A549 (cell line): ENCODE measurements at regions not wholly inside any gene's neighbourhood (a gene's known extent, or its start where the extent isn't known, plus 50 kb on each side); places are given as distances from the start of the nearest gene placed in this dataset.

Experiments
- ATAC-seq, 2 experiments: fragments of 200-7000 bp in 1 of 2; fragments of >200 bp in 1 of 2; cut with Nextera tagmentation in 1 of 2; cut with Tn5 transposase in 1 of 2; 3 replicates each; pipeline versions ENCODE4 v1.8.0 to v1.9.1; 2018 to 2020; ENCODE audit warnings: mild to moderate bottlenecking in 1 of 2, moderate library complexity in 1 of 2
- CTCF ChIA-PET: fragments of 300-600 bp; sonication (Branson Sonifier 250); formaldehyde crosslinking; extraction: SDS; loops from one replicate; lab custom pipeline; 2021; ENCODE audit warnings: antibody characterized with exemption, inconsistent platforms; lab: Yijun Ruan, JAX
- POLR2A ChIA-PET: fragments of 350-600 bp; formaldehyde crosslinking; extraction: SDS; loops from one replicate; lab custom pipeline; 2021; ENCODE audit warnings: antibody characterized with exemption, inconsistent platforms; lab: Yijun Ruan, JAX
- DNase-seq, 2 experiments: peaks; one replicate each; pipeline versions ENCODE4 v3.0.0 to v3.0.0-alpha.2; 2011 to 2016; ENCODE audit warnings: low read depth in 1 of 2, low spot score in 1 of 2
- FAIRE-seq: peaks from 2 replicates; lab custom pipeline; 2011; peaks lifted over from hg19 to GRCh38; lab: Jason Lieb, UNC
- H3K27ac ChIP-seq, 2 experiments: fragments of >200 bp; sonication (Bioruptor Twin); formaldehyde crosslinking; 3 replicates each; pipeline ENCODE4 v1.5.1; 2016 to 2017
- H3K4me1 ChIP-seq: fragments of >200 bp; sonication (Bioruptor Twin); formaldehyde crosslinking; 3 replicates; pipeline ENCODE4 v1.6.1; 2016
- H3K4me2 ChIP-seq: fragments of >200 bp; sonication (Bioruptor Twin); formaldehyde crosslinking; 3 replicates; pipeline ENCODE4 v1.6.1; 2016
- H3K4me3 ChIP-seq: fragments of >200 bp; sonication (Bioruptor Twin); formaldehyde crosslinking; 3 replicates; pipeline ENCODE4 v1.5.1; 2016
- H3K9me3 ChIP-seq: fragments of >200 bp; sonication (Bioruptor Twin); formaldehyde crosslinking; 3 replicates; pipeline ENCODE4 v1.6.1; 2016
- BHLHE40 ChIP-seq: IDR thresholded peaks from 2 replicates; pipeline ENCODE4 v1.6.1; 2012; ENCODE audit warnings: low read depth, low read length, inconsistent platforms
- CBX2 ChIP-seq: fragments of 200-600 bp; sonication (generic); IDR thresholded peaks from 2 replicates; pipeline ENCODE4 v1.6.1; 2016; ENCODE audit warnings: low read depth, mild to moderate bottlenecking, borderline replicate concordance
- CHD4 ChIP-seq: fragments of 200-600 bp; sonication (generic); IDR thresholded peaks from 2 replicates; pipeline ENCODE4 v1.6.1; 2016; ENCODE audit warnings: antibody characterized with exemption, mild to moderate bottlenecking, borderline replicate concordance
- EHF ChIP-seq: fragments of 250-450 bp; sonication (Bioruptor Pico); IDR thresholded peaks from 2 replicates; pipeline ENCODE4 v1.5.0; 2020; ENCODE audit warnings: mild to moderate bottlenecking
- ESRRA ChIP-seq: fragments of 150-350 bp; IDR thresholded peaks from 2 replicates; pipeline ENCODE4 v1.6.1; 2014; ENCODE audit warnings: mild to moderate bottlenecking, low read length, borderline replicate concordance
- FOSB ChIP-seq: fragments of 250-450 bp; sonication (Bioruptor Pico); IDR thresholded peaks from 2 replicates; pipeline ENCODE4 v1.5.0; 2020; ENCODE audit warnings: mild to moderate bottlenecking, moderate library complexity
- HDAC2 ChIP-seq: fragments of 200-600 bp; sonication (generic); IDR thresholded peaks from 2 replicates; pipeline ENCODE4 v1.6.1; 2016
- KDM5A ChIP-seq: fragments of 200-600 bp; sonication (generic); IDR thresholded peaks from 2 replicates; pipeline ENCODE4 v1.6.1; 2016; ENCODE audit warnings: antibody characterized with exemption, mild to moderate bottlenecking
- MAFK ChIP-seq: fragments of 450-650 bp; IDR thresholded peaks from 2 replicates; pipeline ENCODE4 v1.6.1; 2014; ENCODE audit not compliant: partially characterized antibody
- NPAS2 ChIP-seq: fragments of 250-450 bp; sonication (Bioruptor Pico); IDR thresholded peaks from 2 replicates; pipeline ENCODE4 v1.8.0; 2022; ENCODE audit warnings: mild to moderate bottlenecking, moderate library complexity, borderline replicate concordance
- NR3C1 ChIP-seq: fragments of >200 bp; sonication (Bioruptor Twin); formaldehyde crosslinking; IDR thresholded peaks from 3 replicates; pipeline ENCODE4 v1.6.1; 2017
- PHF8 ChIP-seq: fragments of 200-600 bp; sonication (generic); IDR thresholded peaks from 2 replicates; pipeline ENCODE4 v1.6.1; 2016; ENCODE audit warnings: low read depth, mild to moderate bottlenecking, antibody characterized with exemption, moderate library complexity, borderline replicate concordance
- RARB ChIP-seq: fragments of 250-450 bp; sonication (Bioruptor Pico); IDR thresholded peaks from 2 replicates; pipeline ENCODE4 v1.8.0; 2021; ENCODE audit warnings: mild to moderate bottlenecking, moderate library complexity
- RNF2 ChIP-seq: fragments of 200-600 bp; sonication (generic); IDR thresholded peaks from 2 replicates; pipeline ENCODE4 v1.6.1; 2016; ENCODE audit warnings: low read depth, mild to moderate bottlenecking, antibody characterized with exemption, moderate library complexity, borderline replicate concordance
- SREBF2 ChIP-seq: fragments of 450-650 bp; IDR thresholded peaks from 2 replicates; pipeline ENCODE4 v1.6.1; 2014; ENCODE audit warnings: mild to moderate bottlenecking, moderate library complexity
- TP53 ChIP-seq: fragments of 250-450 bp; sonication (Bioruptor Pico); IDR thresholded peaks from 2 replicates; pipeline ENCODE4 v1.5.0; 2021; ENCODE audit warnings: mild to moderate bottlenecking, moderate library complexity
- ZFP36 ChIP-seq: fragments of 450-650 bp; IDR thresholded peaks from 2 replicates; pipeline ENCODE4 v1.6.1; 2014; ENCODE audit warnings: borderline replicate concordance; ENCODE audit not compliant: partially characterized antibody
- WGBS: methylation state at CpG from one replicate; pipeline ENCODE4 v1.1.6; 2017; ENCODE audit errors: missing lambda C conversion rate; 5-methylcytosine and 5-hydroxymethylcytosine counted together
- TF ChIP-seq, protein P1 (sequence below): IDR thresholded peaks from 2 replicates; pipeline ENCODE4 v1.6.1; 2012; ENCODE audit warnings: low read depth, borderline replicate concordance
- TF ChIP-seq, protein P2 (sequence below): fragments of 250-450 bp; sonication (Bioruptor Pico); IDR thresholded peaks from 2 replicates; pipeline ENCODE4 v1.5.0; 2020; ENCODE audit warnings: low read depth, mild to moderate bottlenecking, moderate library complexity
- TF ChIP-seq, protein P3 (sequence below): fragments of 450-650 bp; IDR thresholded peaks from 2 replicates; pipeline ENCODE4 v1.6.1; 2014; ENCODE audit warnings: antibody characterized with exemption
- TF ChIP-seq, protein P4 (sequence below): IDR thresholded peaks from 2 replicates; pipeline ENCODE4 v1.6.1; 2012
- TF ChIP-seq, protein P5 (sequence below): fragments of >200 bp; sonication (Bioruptor Twin); formaldehyde crosslinking; IDR thresholded peaks from 3 replicates; pipeline ENCODE4 v1.5.1; 2016

DNA sequence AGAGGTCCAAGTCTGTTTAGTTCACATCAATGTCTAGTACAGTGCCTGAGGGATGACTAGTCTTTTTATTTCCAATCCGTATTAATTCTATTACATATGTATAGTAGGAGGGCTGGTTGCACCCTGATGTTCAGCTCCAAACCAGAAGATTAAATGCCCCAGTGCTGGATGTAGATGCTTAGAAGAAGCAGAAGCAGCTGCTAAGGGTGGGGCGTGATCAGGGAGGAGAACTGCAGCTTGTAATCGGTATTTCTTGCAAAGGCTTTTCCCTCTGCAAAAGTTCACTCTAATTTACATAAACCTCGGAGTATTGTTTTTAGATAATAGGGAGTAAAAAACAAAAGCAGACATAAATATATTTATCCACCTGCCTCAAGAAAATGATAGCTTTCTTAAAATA, 145.3 kb upstream of the ITGA4 start:
- no peak overlapping the region for H3K4me2 ChIP-seq
- H3K27ac ChIP-seq, result no peak overlapping the region
- H3K4me3 ChIP-seq, result no peak overlapping the region
- 0 out of 3 replicates have a peak, but pooled peaks cover 1% of the 10 kb centered on the region for H3K4me1 ChIP-seq
- ChIA-PET POLR2A (no interaction called here), CTCF (interaction anchor here (0.8 to 1.3 kb wide), 2 partner anchors 14 to 145 kb away, joined by 3 read pairs; partner anchors contain the start of gene ITGA4)
- DNase-seq (no peak), FAIRE-seq (no peak), ATAC-seq (no peak)
- no peaks in the 10 kb centered on the region for H3K9me3 ChIP-seq
- WGBS, result 70% methylated on average over 4 of the region's 4 CpGs
- TF ChIP-seq, protein P1, sequence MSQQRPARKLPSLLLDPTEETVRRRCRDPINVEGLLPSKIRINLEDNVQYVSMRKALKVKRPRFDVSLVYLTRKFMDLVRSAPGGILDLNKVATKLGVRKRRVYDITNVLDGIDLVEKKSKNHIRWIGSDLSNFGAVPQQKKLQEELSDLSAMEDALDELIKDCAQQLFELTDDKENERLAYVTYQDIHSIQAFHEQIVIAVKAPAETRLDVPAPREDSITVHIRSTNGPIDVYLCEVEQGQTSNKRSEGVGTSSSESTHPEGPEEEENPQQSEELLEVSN, result no peak
- no peak for TF ChIP-seq HDAC2
- no peak for TF ChIP-seq ZFP36
- TF ChIP-seq, protein P2, sequence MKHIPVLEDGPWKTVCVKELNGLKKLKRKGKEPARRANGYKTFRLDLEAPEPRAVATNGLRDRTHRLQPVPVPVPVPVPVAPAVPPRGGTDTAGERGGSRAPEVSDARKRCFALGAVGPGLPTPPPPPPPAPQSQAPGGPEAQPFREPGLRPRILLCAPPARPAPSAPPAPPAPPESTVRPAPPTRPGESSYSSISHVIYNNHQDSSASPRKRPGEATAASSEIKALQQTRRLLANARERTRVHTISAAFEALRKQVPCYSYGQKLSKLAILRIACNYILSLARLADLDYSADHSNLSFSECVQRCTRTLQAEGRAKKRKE (CRISPR knock-in tag), result no peak
- no peak for TF ChIP-seq BHLHE40
- TF ChIP-seq TP53 (CRISPR knock-in tag), result no peak
- TF ChIP-seq NPAS2, result no peak
- TF ChIP-seq RNF2, result no peak
- no peak for TF ChIP-seq ESRRA
- no peak for TF ChIP-seq SREBF2
- no peak for TF ChIP-seq CHD4
- no peak for TF ChIP-seq NR3C1
- TF ChIP-seq PHF8, result no peak
- TF ChIP-seq EHF, result no peak
- TF ChIP-seq, protein P3, sequence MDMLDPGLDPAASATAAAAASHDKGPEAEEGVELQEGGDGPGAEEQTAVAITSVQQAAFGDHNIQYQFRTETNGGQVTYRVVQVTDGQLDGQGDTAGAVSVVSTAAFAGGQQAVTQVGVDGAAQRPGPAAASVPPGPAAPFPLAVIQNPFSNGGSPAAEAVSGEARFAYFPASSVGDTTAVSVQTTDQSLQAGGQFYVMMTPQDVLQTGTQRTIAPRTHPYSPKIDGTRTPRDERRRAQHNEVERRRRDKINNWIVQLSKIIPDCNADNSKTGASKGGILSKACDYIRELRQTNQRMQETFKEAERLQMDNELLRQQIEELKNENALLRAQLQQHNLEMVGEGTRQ, result no peak
- no peak for TF ChIP-seq CBX2
- TF ChIP-seq MAFK, result no peak

DNA sequence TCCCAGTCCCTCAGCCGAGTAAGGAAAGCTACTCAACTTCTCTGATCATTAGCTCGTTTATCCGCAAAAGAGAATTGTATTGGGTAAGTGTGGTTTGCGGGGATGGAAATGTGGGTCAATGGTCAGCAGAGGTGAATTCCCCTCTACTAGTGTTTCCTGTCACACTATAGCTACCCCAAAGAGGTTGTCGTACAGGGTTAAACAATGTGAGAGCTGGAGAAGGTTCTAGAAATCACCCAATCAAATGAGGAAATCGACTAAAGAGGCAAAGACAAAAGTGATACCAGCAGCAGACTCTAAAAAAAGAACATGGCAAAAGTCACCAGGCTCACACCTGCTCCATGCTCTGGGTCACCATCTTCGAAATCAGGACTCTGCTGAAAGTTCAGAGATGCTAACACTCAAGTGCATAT, 144.7 kb upstream of the ITGA4 start:
- ATAC-seq, result no peak
- no peak overlapping the region for H3K27ac ChIP-seq
- no peak for DNase-seq
- TF ChIP-seq, protein P4, sequence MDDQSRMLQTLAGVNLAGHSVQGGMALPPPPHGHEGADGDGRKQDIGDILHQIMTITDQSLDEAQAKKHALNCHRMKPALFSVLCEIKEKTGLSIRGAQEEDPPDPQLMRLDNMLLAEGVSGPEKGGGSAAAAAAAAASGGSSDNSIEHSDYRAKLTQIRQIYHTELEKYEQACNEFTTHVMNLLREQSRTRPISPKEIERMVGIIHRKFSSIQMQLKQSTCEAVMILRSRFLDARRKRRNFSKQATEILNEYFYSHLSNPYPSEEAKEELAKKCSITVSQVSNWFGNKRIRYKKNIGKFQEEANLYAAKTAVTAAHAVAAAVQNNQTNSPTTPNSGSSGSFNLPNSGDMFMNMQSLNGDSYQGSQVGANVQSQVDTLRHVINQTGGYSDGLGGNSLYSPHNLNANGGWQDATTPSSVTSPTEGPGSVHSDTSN, result no peak
- TF ChIP-seq CHD4 (no peak), MAFK (no peak), RARB (CRISPR knock-in tag) (no peak), PHF8 (no peak), KDM5A (no peak), FOSB (no peak), HDAC2 (no peak)
- TF ChIP-seq, protein P1, result no peak
- TF ChIP-seq, protein P5, sequence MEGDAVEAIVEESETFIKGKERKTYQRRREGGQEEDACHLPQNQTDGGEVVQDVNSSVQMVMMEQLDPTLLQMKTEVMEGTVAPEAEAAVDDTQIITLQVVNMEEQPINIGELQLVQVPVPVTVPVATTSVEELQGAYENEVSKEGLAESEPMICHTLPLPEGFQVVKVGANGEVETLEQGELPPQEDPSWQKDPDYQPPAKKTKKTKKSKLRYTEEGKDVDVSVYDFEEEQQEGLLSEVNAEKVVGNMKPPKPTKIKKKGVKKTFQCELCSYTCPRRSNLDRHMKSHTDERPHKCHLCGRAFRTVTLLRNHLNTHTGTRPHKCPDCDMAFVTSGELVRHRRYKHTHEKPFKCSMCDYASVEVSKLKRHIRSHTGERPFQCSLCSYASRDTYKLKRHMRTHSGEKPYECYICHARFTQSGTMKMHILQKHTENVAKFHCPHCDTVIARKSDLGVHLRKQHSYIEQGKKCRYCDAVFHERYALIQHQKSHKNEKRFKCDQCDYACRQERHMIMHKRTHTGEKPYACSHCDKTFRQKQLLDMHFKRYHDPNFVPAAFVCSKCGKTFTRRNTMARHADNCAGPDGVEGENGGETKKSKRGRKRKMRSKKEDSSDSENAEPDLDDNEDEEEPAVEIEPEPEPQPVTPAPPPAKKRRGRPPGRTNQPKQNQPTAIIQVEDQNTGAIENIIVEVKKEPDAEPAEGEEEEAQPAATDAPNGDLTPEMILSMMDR, result no peak
- ChIA-PET POLR2A (no interaction called here), CTCF (interaction anchor here (0.6 to 1.3 kb wide), 3 partner anchors 14 to 178 kb away, joined by 3 to 5 read pairs (median 3); partner anchors contain the start of gene ITGA4)
- 65% methylated on average over 7 of the region's 7 CpGs for WGBS
- FAIRE-seq, result no peak
- no peak overlapping the region for H3K4me3 ChIP-seq
- no peak overlapping the region for H3K4me2 ChIP-seq
- no peaks in the 10 kb centered on the region for H3K9me3 ChIP-seq
- no peaks in the 10 kb centered on the region for H3K4me1 ChIP-seq
